ENCODE measurements at regions not wholly inside any gene's neighbourhood (a gene's known extent, or its start where the extent isn't known, plus 50 kb on each side); places are given as distances from the start of the nearest gene placed in this dataset.

DNA sequence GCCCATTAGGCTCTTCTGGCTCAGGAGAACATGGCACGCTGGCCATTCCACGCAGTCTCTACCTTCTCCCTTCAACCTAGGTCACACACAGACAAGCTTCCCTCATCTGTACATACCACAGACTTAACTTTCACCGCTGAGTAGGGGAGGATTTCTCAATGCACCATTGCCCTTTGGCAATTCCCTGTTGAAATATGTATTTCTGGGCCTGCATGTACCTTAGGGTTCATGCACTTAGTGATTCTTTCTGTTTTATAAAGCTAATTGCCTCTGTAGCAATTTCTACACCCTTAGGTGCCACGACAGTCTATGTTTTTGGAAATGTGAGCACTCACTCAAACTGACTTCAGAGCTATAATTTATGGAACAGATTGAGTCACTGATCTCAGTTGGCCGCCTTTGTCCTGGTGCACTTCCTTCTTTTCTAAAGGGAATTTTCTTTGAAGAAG is 253.8 kb upstream of the PRDM1 start:
- no peak for TF ChIP-seq EZH2 (IDR thresholded peaks at IDR 0.05; ENCODE audit: insufficient read depth, low read length)
- TF ChIP-seq, protein P1, sequence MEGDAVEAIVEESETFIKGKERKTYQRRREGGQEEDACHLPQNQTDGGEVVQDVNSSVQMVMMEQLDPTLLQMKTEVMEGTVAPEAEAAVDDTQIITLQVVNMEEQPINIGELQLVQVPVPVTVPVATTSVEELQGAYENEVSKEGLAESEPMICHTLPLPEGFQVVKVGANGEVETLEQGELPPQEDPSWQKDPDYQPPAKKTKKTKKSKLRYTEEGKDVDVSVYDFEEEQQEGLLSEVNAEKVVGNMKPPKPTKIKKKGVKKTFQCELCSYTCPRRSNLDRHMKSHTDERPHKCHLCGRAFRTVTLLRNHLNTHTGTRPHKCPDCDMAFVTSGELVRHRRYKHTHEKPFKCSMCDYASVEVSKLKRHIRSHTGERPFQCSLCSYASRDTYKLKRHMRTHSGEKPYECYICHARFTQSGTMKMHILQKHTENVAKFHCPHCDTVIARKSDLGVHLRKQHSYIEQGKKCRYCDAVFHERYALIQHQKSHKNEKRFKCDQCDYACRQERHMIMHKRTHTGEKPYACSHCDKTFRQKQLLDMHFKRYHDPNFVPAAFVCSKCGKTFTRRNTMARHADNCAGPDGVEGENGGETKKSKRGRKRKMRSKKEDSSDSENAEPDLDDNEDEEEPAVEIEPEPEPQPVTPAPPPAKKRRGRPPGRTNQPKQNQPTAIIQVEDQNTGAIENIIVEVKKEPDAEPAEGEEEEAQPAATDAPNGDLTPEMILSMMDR (IDR thresholded peaks at IDR 0.05; ENCODE audit: insufficient read depth, low read depth, low read length): no peak
